ENCODE measurements at regions not wholly inside any gene's neighbourhood (a gene's known extent, or its start where the extent isn't known, plus 50 kb on each side); places are given as distances from the start of the nearest gene placed in this dataset.

- Histone ChIP-seq H3K4me3 (no peak overlapping the region), H3K4me1 (no peaks in the 10 kb centered on the region), H3K27ac (no peak overlapping the region), H3K36me3 (no peaks in the 10 kb centered on the region), H3K9me3 (no peaks in the 10 kb centered on the region), H3K27me3 (no peaks in the 10 kb centered on the region)
- DNase-seq (ENCODE audit: low spot score in 2 of 2), result no peak
- 24 to 43% methylated on average over 2 of the region's 2 CpGs for WGBS, 2 donors
- TF ChIP-seq CTCF (IDR thresholded peaks at IDR 0.05) (no peak), POLR2A (IDR thresholded peaks at IDR 0.05) (no peak), EP300 (IDR thresholded peaks at IDR 0.05) (no peak)
These were observed 190.6 kb downstream of the CNTN3 start for GRCh38 chr3:74423867-74424266.

DNA sequence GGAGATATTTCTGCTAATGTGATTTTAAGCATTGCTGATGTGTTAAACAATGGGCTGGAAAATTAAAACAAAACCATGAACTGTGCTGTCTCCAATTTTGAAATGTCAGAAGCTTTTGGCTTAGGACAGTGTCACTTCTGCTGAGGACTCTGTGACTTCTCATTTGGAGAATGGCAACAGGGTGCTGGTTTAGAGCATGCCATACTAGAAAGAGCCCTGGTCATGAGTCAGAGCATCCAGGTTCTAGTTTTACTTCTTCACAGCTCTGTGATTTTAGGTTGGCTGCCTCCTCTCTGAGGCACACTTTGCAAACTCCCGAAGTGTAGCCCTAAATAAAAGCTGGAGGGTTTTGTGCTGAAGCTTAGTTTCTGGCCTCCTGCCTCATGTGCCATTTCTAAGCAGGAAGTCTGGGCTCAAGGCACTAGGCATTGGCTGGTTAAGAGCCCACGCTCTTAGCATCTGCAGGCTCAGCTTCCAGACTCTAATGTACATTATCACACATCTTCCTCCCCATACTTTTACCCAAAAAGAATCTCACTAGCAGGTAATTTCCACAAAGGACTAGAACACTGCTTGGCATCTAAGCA, 193.8 kb downstream of the CNTN3 start:
- no peak overlapping the region for H3K4me3 ChIP-seq
- 69 to 73% methylated on average over 2 of the region's 2 CpGs for WGBS, 2 donors
- no peak for DNase-seq (ENCODE audit: low spot score in 2 of 2)
- no peak overlapping the region for H3K27ac ChIP-seq
- no peaks in the 10 kb centered on the region for H3K4me1 ChIP-seq
- no peaks in the 10 kb centered on the region for H3K27me3 ChIP-seq
- H3K36me3 ChIP-seq, result no peaks in the 10 kb centered on the region
- H3K9me3 ChIP-seq, result no peaks in the 10 kb centered on the region
- TF ChIP-seq POLR2A (IDR thresholded peaks at IDR 0.05) (no peak), EP300 (IDR thresholded peaks at IDR 0.05) (no peak), CTCF (IDR thresholded peaks at IDR 0.05) (no peak)

DNA sequence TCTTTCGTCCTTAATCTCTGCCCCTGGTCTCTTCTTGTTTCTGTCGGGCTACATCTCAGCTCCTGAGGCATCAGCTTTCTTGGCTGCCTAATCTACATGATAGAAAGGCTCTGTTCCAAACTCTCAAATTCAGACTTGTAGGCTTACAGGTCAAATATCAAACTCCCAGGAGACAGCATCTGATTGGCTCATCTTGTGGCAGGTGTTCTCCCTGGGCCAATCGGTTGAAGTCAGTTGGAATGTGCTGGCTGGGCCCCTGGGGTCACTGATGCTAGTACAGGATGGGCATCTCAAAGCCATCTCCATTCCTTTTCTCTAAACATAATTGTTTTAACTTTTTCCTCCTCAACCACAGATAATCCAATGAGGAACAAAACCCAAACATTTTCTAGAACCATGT, 198.7 kb downstream of the CNTN3 start:
- H3K36me3 ChIP-seq, result no peaks in the 10 kb centered on the region
- H3K4me3 ChIP-seq, result no peak overlapping the region
- H3K4me1 ChIP-seq, result no peaks in the 10 kb centered on the region
- WGBS, 2 donors, result 71 to 88% methylated on average over 3 of the region's 3 CpGs
- no peaks in the 10 kb centered on the region for H3K9me3 ChIP-seq
- H3K27ac ChIP-seq, result no peak overlapping the region
- TF ChIP-seq CTCF (IDR thresholded peaks at IDR 0.05) (no peak), POLR2A (IDR thresholded peaks at IDR 0.05) (no peak), EP300 (IDR thresholded peaks at IDR 0.05) (no peak)
- no peak for DNase-seq (ENCODE audit: low spot score in 2 of 2)
- H3K27me3 ChIP-seq, result no peaks in the 10 kb centered on the region

DNA sequence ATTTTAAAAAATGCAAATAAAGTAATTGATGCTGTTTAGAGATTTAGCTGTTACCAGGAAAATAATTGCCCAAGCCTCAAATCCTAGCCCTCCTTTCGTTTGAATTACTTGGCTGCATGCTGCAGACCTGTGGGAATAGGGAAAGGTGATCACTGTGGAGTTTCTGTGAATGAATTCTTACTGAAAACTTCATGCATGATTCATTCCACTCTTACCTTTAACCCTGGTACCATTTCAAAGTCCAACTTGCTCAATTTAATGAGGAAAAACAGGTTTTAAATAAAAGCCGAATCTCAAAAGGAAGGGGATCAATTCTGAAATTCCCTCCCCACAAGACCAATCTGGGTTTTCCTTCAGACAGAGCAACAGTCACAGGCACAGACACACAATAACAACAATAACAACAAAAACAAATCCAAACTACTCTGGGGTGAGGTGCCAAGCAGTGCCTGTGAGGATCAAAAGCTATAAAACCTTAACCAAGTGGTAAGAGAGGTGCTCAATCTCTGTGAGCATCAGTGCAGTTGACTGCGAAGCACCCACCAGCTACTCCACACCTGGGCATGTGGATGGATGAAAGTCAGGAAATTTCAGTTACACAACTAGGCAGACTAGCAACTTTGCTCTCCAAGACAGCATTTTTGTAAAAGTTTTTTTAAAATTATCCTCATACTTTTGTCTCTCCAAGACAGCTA, 200.8 kb downstream of the CNTN3 start:
- TF ChIP-seq CTCF (IDR thresholded peaks at IDR 0.05) (no peak), EP300 (IDR thresholded peaks at IDR 0.05) (no peak), POLR2A (IDR thresholded peaks at IDR 0.05) (no peak)
- H3K27ac ChIP-seq, result no peak overlapping the region
- H3K27me3 ChIP-seq, result no peaks in the 10 kb centered on the region
- H3K9me3 ChIP-seq, result no peaks in the 10 kb centered on the region
- 54 to 67% methylated on average over 3 of the region's 3 CpGs for WGBS, 2 donors
- DNase-seq (ENCODE audit: low spot score in 2 of 2), result no peak
- H3K4me1 ChIP-seq, result no peaks in the 10 kb centered on the region
- H3K36me3 ChIP-seq, result no peaks in the 10 kb centered on the region
- H3K4me3 ChIP-seq, result no peak overlapping the region

DNA sequence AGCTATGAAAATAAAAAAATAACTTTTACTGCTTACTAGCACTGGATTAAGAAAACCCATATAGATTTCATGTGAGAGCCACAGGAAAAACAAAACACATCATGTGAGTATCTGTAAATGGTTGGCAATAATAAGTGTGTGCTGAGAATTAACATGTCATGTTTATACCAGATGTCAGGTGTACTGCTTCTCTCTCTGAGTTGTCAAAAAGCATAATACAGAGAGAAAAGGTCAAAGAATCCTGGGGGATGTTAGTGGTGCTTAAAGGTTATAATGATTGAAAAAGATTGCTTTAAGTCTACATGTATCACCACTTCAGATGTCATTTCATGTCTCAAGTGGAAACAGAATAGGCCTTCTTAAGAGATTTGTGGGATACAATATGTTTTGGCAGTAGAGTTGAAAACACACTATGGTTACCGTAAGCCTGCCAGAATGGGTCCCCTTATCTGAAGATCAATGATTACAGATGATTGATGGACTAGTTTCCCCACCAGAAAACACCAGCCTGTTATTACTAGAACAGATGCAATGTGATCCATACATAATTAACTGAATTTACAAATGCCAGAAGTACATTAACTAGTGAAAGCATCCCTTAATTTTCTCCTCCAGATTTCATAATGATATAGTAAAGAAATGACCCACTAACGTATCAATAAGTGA, 204.1 kb downstream of the CNTN3 start:
- no peak overlapping the region for H3K4me3 ChIP-seq
- no peak for TF ChIP-seq EP300 (IDR thresholded peaks at IDR 0.05)
- no peak for TF ChIP-seq CTCF (IDR thresholded peaks at IDR 0.05)
- TF ChIP-seq POLR2A (IDR thresholded peaks at IDR 0.05), result no peak
- H3K27me3 ChIP-seq, result no peaks in the 10 kb centered on the region
- H3K27ac ChIP-seq, result no peak overlapping the region
- H3K36me3 ChIP-seq, result no peaks in the 10 kb centered on the region
- no peaks in the 10 kb centered on the region for H3K9me3 ChIP-seq
- DNase-seq (ENCODE audit: low spot score in 2 of 2), result no peak
- H3K4me1 ChIP-seq, result no peaks in the 10 kb centered on the region
- WGBS, 2 donors, result 84 to 90% methylated on average over 2 of the region's 2 CpGs

Data from tibial nerve (tissue), 4 donors.